ENCODE measurements at regions not wholly inside any gene's neighbourhood (a gene's known extent, or its start where the extent isn't known, plus 50 kb on each side); places are given as distances from the start of the nearest gene placed in this dataset.

- ATAC-seq: no peak
- H3K27me3 ChIP-seq (ENCODE audit: control insufficient read depth in 1 of 2, insufficient read depth in 2 of 2, low read length in 2 of 2): no peaks in the 10 kb centered on the region
- H3K4me3 ChIP-seq (replicated peaks in 1 of 3; ENCODE audit: insufficient read depth in 1 of 3, low read depth in 2 of 3, low read length in 3 of 3): no peak overlapping the region
- H3K9me3 ChIP-seq (ENCODE audit: low read length): no peaks in the 10 kb centered on the region
- no peak for FAIRE-seq
- H3K79me2 ChIP-seq (ENCODE audit: insufficient read depth, low read length): no peaks in the 10 kb centered on the region
- ChIA-PET POLR2A (no interaction called here), CTCF (ENCODE audit: low intra/inter-chr PET ratio, low total read pairs) (no interaction called here)
- no peak for DNase-seq (ENCODE audit: low spot score)
- no peak overlapping the region for H3K9ac ChIP-seq (ENCODE audit: insufficient read depth, low read depth, low read length)
- TF ChIP-seq JUN (CRISPR knock-in tag; IDR thresholded peaks at IDR 0.05): no peak
- no peak for TF ChIP-seq ZNF512 (CRISPR knock-in tag; IDR thresholded peaks at IDR 0.05)
- TF ChIP-seq, protein P1, sequence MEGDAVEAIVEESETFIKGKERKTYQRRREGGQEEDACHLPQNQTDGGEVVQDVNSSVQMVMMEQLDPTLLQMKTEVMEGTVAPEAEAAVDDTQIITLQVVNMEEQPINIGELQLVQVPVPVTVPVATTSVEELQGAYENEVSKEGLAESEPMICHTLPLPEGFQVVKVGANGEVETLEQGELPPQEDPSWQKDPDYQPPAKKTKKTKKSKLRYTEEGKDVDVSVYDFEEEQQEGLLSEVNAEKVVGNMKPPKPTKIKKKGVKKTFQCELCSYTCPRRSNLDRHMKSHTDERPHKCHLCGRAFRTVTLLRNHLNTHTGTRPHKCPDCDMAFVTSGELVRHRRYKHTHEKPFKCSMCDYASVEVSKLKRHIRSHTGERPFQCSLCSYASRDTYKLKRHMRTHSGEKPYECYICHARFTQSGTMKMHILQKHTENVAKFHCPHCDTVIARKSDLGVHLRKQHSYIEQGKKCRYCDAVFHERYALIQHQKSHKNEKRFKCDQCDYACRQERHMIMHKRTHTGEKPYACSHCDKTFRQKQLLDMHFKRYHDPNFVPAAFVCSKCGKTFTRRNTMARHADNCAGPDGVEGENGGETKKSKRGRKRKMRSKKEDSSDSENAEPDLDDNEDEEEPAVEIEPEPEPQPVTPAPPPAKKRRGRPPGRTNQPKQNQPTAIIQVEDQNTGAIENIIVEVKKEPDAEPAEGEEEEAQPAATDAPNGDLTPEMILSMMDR (CRISPR knock-in tag; IDR thresholded peaks at IDR 0.05): no peak
- no peak overlapping the region for H2AFZ ChIP-seq (ENCODE audit: low read length)
- no peaks in the 10 kb centered on the region for H4K20me1 ChIP-seq (ENCODE audit: insufficient read depth, low read length)
- intact Hi-C loops (cut with micrococcal nuclease; ENCODE audit: unreplicated experiment): no loop called here
- H3K27ac ChIP-seq (ENCODE audit: extremely low read length, insufficient read depth, low read length): no peak overlapping the region
- no peaks in the 10 kb centered on the region for H3K4me1 ChIP-seq (ENCODE audit: insufficient read depth, low read length)
- WGBS (ENCODE audit: low lambda C conversion rate): under 1% methylated on average over 2 of the region's 2 CpGs
- no peaks in the 10 kb centered on the region for H3K36me3 ChIP-seq (replicated peaks in 1 of 2; ENCODE audit: control insufficient read depth in 1 of 2, insufficient read depth in 2 of 2, low read length in 2 of 2)
- in situ Hi-C loops (cut with HindIII; ENCODE audit: extremely low pct_ligation_motif_present, low pct_unique_long_range_greater_than_20kb): no loop called here
- H3K4me2 ChIP-seq (ENCODE audit: low read depth, low read length): no peak overlapping the region
- no TSS peak for BruUV-seq (replicated peaks)
Observed at GRCh38 chr14:39582028-39582654, 149.9 kb upstream of the FBXO33 start.

DNA sequence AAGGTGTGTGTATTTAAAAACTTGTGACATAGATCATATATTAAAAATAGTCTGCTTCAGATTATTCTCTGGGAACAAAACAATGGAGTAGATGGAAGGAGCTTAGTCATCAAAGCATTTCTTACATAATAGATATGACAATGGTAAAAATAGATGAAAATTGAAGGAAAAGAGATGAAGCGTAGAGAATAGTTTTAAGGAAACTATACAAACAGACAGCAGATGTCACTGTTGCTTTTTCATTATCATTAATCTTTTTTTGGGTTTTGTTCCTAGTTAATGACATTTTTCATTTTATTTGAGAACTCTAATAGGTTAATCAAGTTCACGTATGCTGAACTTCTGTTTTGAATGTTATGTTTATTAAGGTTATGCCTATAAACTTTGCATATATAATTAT is 149.2 kb upstream of the FBXO33 start:
- CTCF ChIA-PET (ENCODE audit: low intra/inter-chr PET ratio, low total read pairs): no interaction called here
- FAIRE-seq (no peak), DNase-seq (ENCODE audit: low spot score) (no peak), ATAC-seq (no peak)
- Histone ChIP-seq H3K79me2 (ENCODE audit: insufficient read depth, low read length) (no peaks in the 10 kb centered on the region), H3K9me3 (ENCODE audit: low read length) (peaks cover under 1% of the 10 kb centered on the region; the same call in 1 of the 2 replicates), H3K4me1 (ENCODE audit: insufficient read depth, low read length) (no peaks in the 10 kb centered on the region), H3K27me3 (ENCODE audit: control insufficient read depth in 1 of 2, insufficient read depth in 2 of 2, low read length in 2 of 2) (no peaks in the 10 kb centered on the region), H3K36me3 (replicated peaks in 1 of 2; ENCODE audit: control insufficient read depth in 1 of 2, insufficient read depth in 2 of 2, low read length in 2 of 2) (no peaks in the 10 kb centered on the region), H3K9ac (ENCODE audit: insufficient read depth, low read depth, low read length) (no peak overlapping the region), H3K4me2 (ENCODE audit: low read depth, low read length) (no peak overlapping the region), H3K4me3 (replicated peaks in 1 of 3; ENCODE audit: insufficient read depth in 1 of 3, low read depth in 2 of 3, low read length in 3 of 3) (no peak overlapping the region), H2AFZ (ENCODE audit: low read length) (no peak overlapping the region), H4K20me1 (ENCODE audit: insufficient read depth, low read length) (no peaks in the 10 kb centered on the region), H3K27ac (ENCODE audit: extremely low read length, insufficient read depth, low read length) (no peak overlapping the region)
- POLR2A ChIA-PET: no interaction called here
- BruUV-seq (replicated peaks): no TSS peak
- peak; percentile 71 for TF ChIP-seq STAG1 (CRISPR knock-in tag; IDR thresholded peaks at IDR 0.05)
- 0 out of 2 replicates have a peak, but pooled peaks have one; percentile 19 for TF ChIP-seq TEF (CRISPR knock-in tag; IDR thresholded peaks at IDR 0.05)
- TF ChIP-seq, protein P1 (CRISPR knock-in tag; IDR thresholded peaks at IDR 0.05): peak; percentile 30; the same call in 1 of the 2 replicates
- no peak for TF ChIP-seq YY1 (IDR thresholded peaks at IDR 0.05; ENCODE audit: insufficient read depth, insufficient replicate concordance, low read depth, low read length)
- intact Hi-C loops (cut with micrococcal nuclease; ENCODE audit: unreplicated experiment) (no loop called here), in situ Hi-C loops (cut with HindIII; ENCODE audit: extremely low pct_ligation_motif_present, low pct_unique_long_range_greater_than_20kb) (no loop called here)
- 22% methylated on average over 2 of the region's 2 CpGs for WGBS (ENCODE audit: low lambda C conversion rate)

Measured in HepG2 (cell line).